ENCODE measurements at regions not wholly inside any gene's neighbourhood (a gene's known extent, or its start where the extent isn't known, plus 50 kb on each side); places are given as distances from the start of the nearest gene placed in this dataset.
A peak's percentile ranks its signal among the peaks of the same experiment; 100 is the strongest.

DNA sequence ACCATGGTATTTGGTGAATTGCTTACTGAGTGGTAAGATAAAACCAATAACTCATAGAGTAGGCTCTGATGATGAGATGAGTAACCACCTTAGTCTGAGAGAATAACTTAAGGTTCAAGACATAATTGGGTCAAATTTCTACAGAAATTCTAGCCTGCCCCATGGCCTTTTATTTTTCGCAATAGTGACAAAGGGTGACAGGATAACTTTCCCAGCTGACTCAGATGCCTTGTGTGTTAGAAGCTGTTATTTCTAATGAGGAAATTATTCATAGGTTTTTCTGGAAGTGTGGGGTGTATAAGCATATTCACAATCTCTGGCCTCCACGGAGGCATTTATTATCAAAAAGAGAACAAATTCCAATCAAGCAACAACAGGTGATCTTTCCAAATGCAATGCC is 159.0 kb downstream of the NUP35 start:
- no peaks in the 10 kb centered on the region for H3K4me1 ChIP-seq (ENCODE audit: control extremely low read depth in 1 of 4, control insufficient read depth in 4 of 4, insufficient read depth in 4 of 4, low read length in 3 of 4)
- CTCF ChIA-PET, result no interaction called here
- 100% methylated on average over 1 of the region's 2 CpGs for WGBS (ENCODE audit: insufficient coverage)
- H3K36me3 ChIP-seq (ENCODE audit: control insufficient read depth in 4 of 4, insufficient read depth in 4 of 4, low read length in 3 of 4), result no peaks in the 10 kb centered on the region
- no peak overlapping the region for H3K4me3 ChIP-seq (ENCODE audit: control insufficient read depth in 1 of 7, extremely low read depth in 1 of 7, insufficient read depth in 4 of 7, low read depth in 2 of 7, low read length in 6 of 7)
- POLR2A ChIA-PET, result no interaction called here
- DNase-seq, result no peak
- no peak overlapping the region for H3K27ac ChIP-seq (ENCODE audit: insufficient read depth in 1 of 2, low read depth in 1 of 2, low read length in 2 of 2, poor library complexity in 1 of 2, severe bottlenecking in 2 of 2)
- no peaks in the 10 kb centered on the region for H3K27me3 ChIP-seq (replicated peaks in 2 of 5; ENCODE audit: control insufficient read depth in 4 of 5, insufficient read depth in 5 of 5, low read length in 4 of 5)
- H3K9me3 ChIP-seq (ENCODE audit: control extremely low read depth in 1 of 5, control insufficient read depth in 4 of 5, insufficient read depth in 2 of 5, low read depth in 1 of 5, low read length in 4 of 5), result no peaks in the 10 kb centered on the region

- ChIA-PET POLR2A (no interaction called here), CTCF (no interaction called here)
- Histone ChIP-seq H3K27ac (ENCODE audit: insufficient read depth in 1 of 2, low read depth in 1 of 2, low read length in 2 of 2, poor library complexity in 1 of 2, severe bottlenecking in 2 of 2) (no peak overlapping the region), H3K9me3 (ENCODE audit: control extremely low read depth in 1 of 5, control insufficient read depth in 4 of 5, insufficient read depth in 2 of 5, low read depth in 1 of 5, low read length in 4 of 5) (no peaks in the 10 kb centered on the region), H3K27me3 (replicated peaks in 2 of 5; ENCODE audit: control insufficient read depth in 4 of 5, insufficient read depth in 5 of 5, low read length in 4 of 5) (no peaks in the 10 kb centered on the region), H3K4me1 (ENCODE audit: control extremely low read depth in 1 of 4, control insufficient read depth in 4 of 4, insufficient read depth in 4 of 4, low read length in 3 of 4) (no peaks in the 10 kb centered on the region), H3K36me3 (ENCODE audit: control insufficient read depth in 4 of 4, insufficient read depth in 4 of 4, low read length in 3 of 4) (no peaks in the 10 kb centered on the region), H3K4me3 (ENCODE audit: control insufficient read depth in 1 of 7, extremely low read depth in 1 of 7, insufficient read depth in 4 of 7, low read depth in 2 of 7, low read length in 6 of 7) (no peak overlapping the region)
- DNase-seq, result no peak
Measured at GRCh38 chr2:183284606-183285005, 160.4 kb downstream of the NUP35 start.

- Histone ChIP-seq H3K9me3 (ENCODE audit: control extremely low read depth in 1 of 5, control insufficient read depth in 4 of 5, insufficient read depth in 2 of 5, low read depth in 1 of 5, low read length in 4 of 5) (no peaks in the 10 kb centered on the region), H3K4me3 (ENCODE audit: control insufficient read depth in 1 of 7, extremely low read depth in 1 of 7, insufficient read depth in 4 of 7, low read depth in 2 of 7, low read length in 6 of 7) (no peak overlapping the region), H3K36me3 (ENCODE audit: control insufficient read depth in 4 of 4, insufficient read depth in 4 of 4, low read length in 3 of 4) (no peaks in the 10 kb centered on the region), H3K27ac (ENCODE audit: insufficient read depth in 1 of 2, low read depth in 1 of 2, low read length in 2 of 2, poor library complexity in 1 of 2, severe bottlenecking in 2 of 2) (no peak overlapping the region), H3K27me3 (replicated peaks in 2 of 5; ENCODE audit: control insufficient read depth in 4 of 5, insufficient read depth in 5 of 5, low read length in 4 of 5) (no peaks in the 10 kb centered on the region), H3K4me1 (ENCODE audit: control extremely low read depth in 1 of 4, control insufficient read depth in 4 of 4, insufficient read depth in 4 of 4, low read length in 3 of 4) (no peaks in the 10 kb centered on the region)
- ChIA-PET POLR2A (no interaction called here), CTCF (no interaction called here)
- DNase-seq, result no peak
- no CpG with 5 or more reads among the region's 2 CpGs for WGBS (ENCODE audit: insufficient coverage)
Measured at GRCh38 chr2:183291436-183291835, 167.2 kb downstream of the NUP35 start.

GRCh38 chr2:183292028-183292427 is 167.8 kb downstream of the NUP35 start:
- CTCF ChIA-PET, result no interaction called here
- no peaks in the 10 kb centered on the region for H3K27me3 ChIP-seq (replicated peaks in 2 of 5; ENCODE audit: control insufficient read depth in 4 of 5, insufficient read depth in 5 of 5, low read length in 4 of 5)
- H3K4me1 ChIP-seq (ENCODE audit: control extremely low read depth in 1 of 4, control insufficient read depth in 4 of 4, insufficient read depth in 4 of 4, low read length in 3 of 4), result no peaks in the 10 kb centered on the region
- H3K27ac ChIP-seq (ENCODE audit: insufficient read depth in 1 of 2, low read depth in 1 of 2, low read length in 2 of 2, poor library complexity in 1 of 2, severe bottlenecking in 2 of 2), result no peak overlapping the region
- no peak for DNase-seq
- H3K4me3 ChIP-seq (ENCODE audit: control insufficient read depth in 1 of 7, extremely low read depth in 1 of 7, insufficient read depth in 4 of 7, low read depth in 2 of 7, low read length in 6 of 7), result no peak overlapping the region
- no peaks in the 10 kb centered on the region for H3K9me3 ChIP-seq (ENCODE audit: control extremely low read depth in 1 of 5, control insufficient read depth in 4 of 5, insufficient read depth in 2 of 5, low read depth in 1 of 5, low read length in 4 of 5)
- POLR2A ChIA-PET, result no interaction called here
- H3K36me3 ChIP-seq (ENCODE audit: control insufficient read depth in 4 of 4, insufficient read depth in 4 of 4, low read length in 3 of 4), result no peaks in the 10 kb centered on the region

DNA sequence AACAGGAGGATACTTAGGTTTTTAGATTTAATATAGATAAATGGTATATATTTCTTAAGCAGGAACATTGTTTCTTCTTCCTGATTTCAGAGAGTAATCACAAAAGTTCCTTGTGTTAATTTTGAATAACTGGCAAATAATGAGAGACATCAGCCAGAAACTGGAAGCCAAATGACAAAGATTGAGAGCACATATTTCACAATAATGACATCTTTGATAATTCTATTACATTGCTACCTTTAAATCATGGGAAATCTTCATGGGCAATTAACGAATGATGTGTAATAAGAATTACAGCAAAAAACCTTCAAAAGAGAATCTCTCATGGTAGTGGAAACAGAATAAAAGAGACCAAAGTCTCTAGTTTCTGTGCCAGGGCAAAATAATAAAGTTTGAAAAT is 215.1 kb downstream of the NUP35 start:
- CTCF ChIA-PET, result no interaction called here
- Histone ChIP-seq H3K4me3 (ENCODE audit: control insufficient read depth in 1 of 7, extremely low read depth in 1 of 7, insufficient read depth in 4 of 7, low read depth in 2 of 7, low read length in 6 of 7) (no peak overlapping the region), H3K36me3 (ENCODE audit: control insufficient read depth in 4 of 4, insufficient read depth in 4 of 4, low read length in 3 of 4) (no peaks in the 10 kb centered on the region), H3K27me3 (replicated peaks in 2 of 5; ENCODE audit: control insufficient read depth in 4 of 5, insufficient read depth in 5 of 5, low read length in 4 of 5) (no peaks in the 10 kb centered on the region), H3K9me3 (ENCODE audit: control extremely low read depth in 1 of 5, control insufficient read depth in 4 of 5, insufficient read depth in 2 of 5, low read depth in 1 of 5, low read length in 4 of 5) (peaks cover 0 to 3% (median 0%) of the 10 kb centered on the region in 5 experiments), H3K27ac (ENCODE audit: insufficient read depth in 1 of 2, low read depth in 1 of 2, low read length in 2 of 2, poor library complexity in 1 of 2, severe bottlenecking in 2 of 2) (no peak overlapping the region), H3K4me1 (ENCODE audit: control extremely low read depth in 1 of 4, control insufficient read depth in 4 of 4, insufficient read depth in 4 of 4, low read length in 3 of 4) (no peaks in the 10 kb centered on the region)
- WGBS (ENCODE audit: insufficient coverage), result no CpG with 5 or more reads among the region's 1 CpG
- POLR2A ChIA-PET, result no interaction called here
- no peak for DNase-seq

GRCh38 chr2:183341057-183341456 is 216.8 kb downstream of the NUP35 start:
- DNase-seq, result no peak
- no CpG with 5 or more reads among the region's 1 CpG for WGBS (ENCODE audit: insufficient coverage)
- no peaks in the 10 kb centered on the region for H3K27me3 ChIP-seq (replicated peaks in 2 of 5; ENCODE audit: control insufficient read depth in 4 of 5, insufficient read depth in 5 of 5, low read length in 4 of 5)
- no peak overlapping the region for H3K27ac ChIP-seq (ENCODE audit: insufficient read depth in 1 of 2, low read depth in 1 of 2, low read length in 2 of 2, poor library complexity in 1 of 2, severe bottlenecking in 2 of 2)
- H3K9me3 ChIP-seq (ENCODE audit: control extremely low read depth in 1 of 5, control insufficient read depth in 4 of 5, insufficient read depth in 2 of 5, low read depth in 1 of 5, low read length in 4 of 5), result peaks cover 0 to 3% (median 0%) of the 10 kb centered on the region in 5 experiments
- no peaks in the 10 kb centered on the region for H3K36me3 ChIP-seq (ENCODE audit: control insufficient read depth in 4 of 4, insufficient read depth in 4 of 4, low read length in 3 of 4)
- POLR2A ChIA-PET, result no interaction called here
- H3K4me1 ChIP-seq (ENCODE audit: control extremely low read depth in 1 of 4, control insufficient read depth in 4 of 4, insufficient read depth in 4 of 4, low read length in 3 of 4), result no peaks in the 10 kb centered on the region
- no peak overlapping the region for H3K4me3 ChIP-seq (ENCODE audit: control insufficient read depth in 1 of 7, extremely low read depth in 1 of 7, insufficient read depth in 4 of 7, low read depth in 2 of 7, low read length in 6 of 7)
- CTCF ChIA-PET, result no interaction called here

- CTCF ChIA-PET, result no interaction called here
- POLR2A ChIA-PET, result no interaction called here
- Histone ChIP-seq H3K27me3 (replicated peaks in 2 of 5; ENCODE audit: control insufficient read depth in 4 of 5, insufficient read depth in 5 of 5, low read length in 4 of 5) (no peaks in the 10 kb centered on the region), H3K4me1 (ENCODE audit: control extremely low read depth in 1 of 4, control insufficient read depth in 4 of 4, insufficient read depth in 4 of 4, low read length in 3 of 4) (no peaks in the 10 kb centered on the region), H3K36me3 (ENCODE audit: control insufficient read depth in 4 of 4, insufficient read depth in 4 of 4, low read length in 3 of 4) (no peaks in the 10 kb centered on the region), H3K9me3 (ENCODE audit: control extremely low read depth in 1 of 5, control insufficient read depth in 4 of 5, insufficient read depth in 2 of 5, low read depth in 1 of 5, low read length in 4 of 5) (no peaks in the 10 kb centered on the region), H3K27ac (ENCODE audit: insufficient read depth in 1 of 2, low read depth in 1 of 2, low read length in 2 of 2, poor library complexity in 1 of 2, severe bottlenecking in 2 of 2) (no peak overlapping the region), H3K4me3 (ENCODE audit: control insufficient read depth in 1 of 7, extremely low read depth in 1 of 7, insufficient read depth in 4 of 7, low read depth in 2 of 7, low read length in 6 of 7) (no peak overlapping the region)
- 100% methylated on average over 2 of the region's 3 CpGs for WGBS (ENCODE audit: insufficient coverage)
- no peak for DNase-seq
Measured at GRCh38 chr2:183347969-183348368, 223.7 kb downstream of the NUP35 start.

- CTCF ChIA-PET, result no interaction called here
- no peak overlapping the region for H3K4me3 ChIP-seq (ENCODE audit: control insufficient read depth in 1 of 7, extremely low read depth in 1 of 7, insufficient read depth in 4 of 7, low read depth in 2 of 7, low read length in 6 of 7)
- no peak overlapping the region for H3K27ac ChIP-seq (ENCODE audit: insufficient read depth in 1 of 2, low read depth in 1 of 2, low read length in 2 of 2, poor library complexity in 1 of 2, severe bottlenecking in 2 of 2)
- DNase-seq, result peak in 1 of 3 donors; percentile 0
- POLR2A ChIA-PET, result no interaction called here
- no peaks in the 10 kb centered on the region for H3K4me1 ChIP-seq (ENCODE audit: control extremely low read depth in 1 of 4, control insufficient read depth in 4 of 4, insufficient read depth in 4 of 4, low read length in 3 of 4)
- H3K27me3 ChIP-seq (replicated peaks in 2 of 5; ENCODE audit: control insufficient read depth in 4 of 5, insufficient read depth in 5 of 5, low read length in 4 of 5), result no peaks in the 10 kb centered on the region
- H3K9me3 ChIP-seq (ENCODE audit: control extremely low read depth in 1 of 5, control insufficient read depth in 4 of 5, insufficient read depth in 2 of 5, low read depth in 1 of 5, low read length in 4 of 5), result no peaks in the 10 kb centered on the region
- no peaks in the 10 kb centered on the region for H3K36me3 ChIP-seq (ENCODE audit: control insufficient read depth in 4 of 4, insufficient read depth in 4 of 4, low read length in 3 of 4)
- whole genome bisulfite sequencing (ENCODE audit: insufficient coverage), result 100% methylated on average over 1 of the region's 2 CpGs
Measured at GRCh38 chr2:183348492-183348891, 224.2 kb downstream of the NUP35 start.

All from common myeloid progenitor, CD34-positive (primary cell).